A673 (cell line): ENCODE measurements at regions not wholly inside any gene's neighbourhood (a gene's known extent, or its start where the extent isn't known, plus 50 kb on each side); places are given as distances from the start of the nearest gene placed in this dataset.

Experiments
- BruUV-seq: library from RNA; stranded (reverse); fragments of 400-500 nt; replicated peaks from 2 replicates; lab custom pipeline; 2021; lab: Mats Ljungman, UMichigan
- CTCF ChIA-PET: fragments of 300-600 bp; sonication (Branson Sonifier 250); formaldehyde crosslinking; loops from one replicate; lab custom pipeline; 2022; ENCODE audit warnings: antibody characterized with exemption; lab: Charles Lee
- POLR2A ChIA-PET: fragments of 300-600 bp; sonication (Branson Sonifier 250); formaldehyde crosslinking; loops from one replicate; lab custom pipeline; 2022; ENCODE audit warnings: antibody characterized with exemption; ENCODE audit not compliant: low non-redundant PET; lab: Charles Lee
- DNase-seq: peaks from one replicate; pipeline ENCODE4 v3.0.0-alpha.2; 2015; ENCODE audit warnings: low spot score
- H3K27ac ChIP-seq: fragments of 200-600 bp; sonication (generic); 2 replicates; pipeline ENCODE4 v1.5.1; 2016; ENCODE audit warnings: mixed run types, low read depth, mild to moderate bottlenecking, mixed read lengths, antibody characterized with exemption, low read length; ENCODE audit not compliant: poor library complexity, severe bottlenecking
- H3K27me3 ChIP-seq: fragments of 200-600 bp; sonication (generic); replicated peaks from 2 replicates; pipeline ENCODE4 v1.6.1; 2017; ENCODE audit warnings: mixed run types, low read depth, mild to moderate bottlenecking, mixed read lengths, antibody characterized with exemption, low read length; ENCODE audit not compliant: insufficient read depth, poor library complexity
- H3K36me3 ChIP-seq: fragments of 200-600 bp; sonication (generic); 2 replicates; pipeline ENCODE4 v1.6.1; 2016; ENCODE audit warnings: mixed run types, mild to moderate bottlenecking, mixed read lengths, antibody characterized with exemption, low read length; ENCODE audit not compliant: insufficient read depth, poor library complexity, severe bottlenecking
- H3K4me1 ChIP-seq: fragments of 200-600 bp; sonication (generic); 2 replicates; pipeline ENCODE4 v1.6.1; 2017; ENCODE audit warnings: mixed run types, mild to moderate bottlenecking, mixed read lengths, antibody characterized with exemption, low read length; ENCODE audit not compliant: insufficient read depth, poor library complexity, severe bottlenecking
- H3K4me3 ChIP-seq: fragments of 200-600 bp; sonication (generic); 2 replicates; pipeline ENCODE4 v1.5.1; 2016; ENCODE audit warnings: low read depth, mixed run types, mild to moderate bottlenecking, mixed read lengths, low read length; ENCODE audit not compliant: poor library complexity, severe bottlenecking
- H3K9me3 ChIP-seq: fragments of 200-600 bp; sonication (generic); 2 replicates; pipeline ENCODE4 v1.6.1; 2016; ENCODE audit warnings: mixed run types, low read depth, mild to moderate bottlenecking, mixed read lengths, antibody characterized with exemption, low read length; ENCODE audit not compliant: poor library complexity, severe bottlenecking
- EZH2 ChIP-seq: fragments of 200-600 bp; sonication (generic); IDR thresholded peaks from 2 replicates; pipeline ENCODE4 v1.6.1; 2017; ENCODE audit warnings: borderline replicate concordance, low read depth, mild to moderate bottlenecking, mixed read lengths, antibody characterized with exemption, low read length; ENCODE audit not compliant: poor library complexity, severe bottlenecking
- intact Hi-C: fragments of 100-400 bp; cut with micrococcal nuclease; formaldehyde crosslinking; loops from one replicate; pipeline ENCODE4 v1.10.0; 2022; ENCODE audit not compliant: unreplicated experiment
- TF ChIP-seq, protein P1 (sequence below): fragments of 300-800, 200-600 bp; sonication (generic); conservative IDR thresholded peaks from 2 replicates; pipeline ENCODE4 v1.5.1; 2017; ENCODE audit warnings: low read depth, mild to moderate bottlenecking, antibody characterized with exemption, low read length, moderate library complexity, mixed read lengths

DNA sequence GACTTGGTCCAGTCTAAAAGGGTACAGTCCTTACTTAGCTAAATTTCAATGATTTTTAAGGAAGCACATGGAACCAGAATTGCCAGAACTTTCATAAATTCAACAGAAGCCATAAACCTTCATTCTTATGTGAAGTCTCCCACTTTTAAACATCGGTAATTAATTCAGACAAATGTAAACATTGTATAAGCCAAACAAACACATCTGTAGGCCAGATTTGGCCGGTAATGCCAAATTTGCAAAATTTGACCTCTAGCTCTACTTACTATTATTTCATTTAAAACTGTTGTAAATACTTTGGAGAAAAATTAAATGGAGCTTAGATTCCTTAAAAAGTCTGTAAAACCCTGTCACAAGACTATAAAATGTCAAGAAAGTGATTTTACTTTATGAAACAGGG, 83.2 kb upstream of the GALNT5 start:
- peak overlapping the region; percentile 75 for H3K27ac ChIP-seq
- peaks cover 19% of the 10 kb centered on the region for H3K4me1 ChIP-seq
- no peaks in the 10 kb centered on the region for H3K36me3 ChIP-seq
- no peak for DNase-seq
- H3K27me3 ChIP-seq, result no peaks in the 10 kb centered on the region
- CTCF ChIA-PET, result no interaction called here
- TF ChIP-seq, protein P1, sequence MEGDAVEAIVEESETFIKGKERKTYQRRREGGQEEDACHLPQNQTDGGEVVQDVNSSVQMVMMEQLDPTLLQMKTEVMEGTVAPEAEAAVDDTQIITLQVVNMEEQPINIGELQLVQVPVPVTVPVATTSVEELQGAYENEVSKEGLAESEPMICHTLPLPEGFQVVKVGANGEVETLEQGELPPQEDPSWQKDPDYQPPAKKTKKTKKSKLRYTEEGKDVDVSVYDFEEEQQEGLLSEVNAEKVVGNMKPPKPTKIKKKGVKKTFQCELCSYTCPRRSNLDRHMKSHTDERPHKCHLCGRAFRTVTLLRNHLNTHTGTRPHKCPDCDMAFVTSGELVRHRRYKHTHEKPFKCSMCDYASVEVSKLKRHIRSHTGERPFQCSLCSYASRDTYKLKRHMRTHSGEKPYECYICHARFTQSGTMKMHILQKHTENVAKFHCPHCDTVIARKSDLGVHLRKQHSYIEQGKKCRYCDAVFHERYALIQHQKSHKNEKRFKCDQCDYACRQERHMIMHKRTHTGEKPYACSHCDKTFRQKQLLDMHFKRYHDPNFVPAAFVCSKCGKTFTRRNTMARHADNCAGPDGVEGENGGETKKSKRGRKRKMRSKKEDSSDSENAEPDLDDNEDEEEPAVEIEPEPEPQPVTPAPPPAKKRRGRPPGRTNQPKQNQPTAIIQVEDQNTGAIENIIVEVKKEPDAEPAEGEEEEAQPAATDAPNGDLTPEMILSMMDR, result no peak
- no peak for TF ChIP-seq EZH2
- POLR2A ChIA-PET, result interaction anchor here (0.7 kb wide), 1 partner anchor 10 kb away, joined by 7 read pairs; no protein-coding TSS in a partner anchor
- no peaks in the 10 kb centered on the region for H3K9me3 ChIP-seq
- intact Hi-C loops, result no loop called here
- no TSS peak for BruUV-seq
- H3K4me3 ChIP-seq, result no peak overlapping the region

DNA sequence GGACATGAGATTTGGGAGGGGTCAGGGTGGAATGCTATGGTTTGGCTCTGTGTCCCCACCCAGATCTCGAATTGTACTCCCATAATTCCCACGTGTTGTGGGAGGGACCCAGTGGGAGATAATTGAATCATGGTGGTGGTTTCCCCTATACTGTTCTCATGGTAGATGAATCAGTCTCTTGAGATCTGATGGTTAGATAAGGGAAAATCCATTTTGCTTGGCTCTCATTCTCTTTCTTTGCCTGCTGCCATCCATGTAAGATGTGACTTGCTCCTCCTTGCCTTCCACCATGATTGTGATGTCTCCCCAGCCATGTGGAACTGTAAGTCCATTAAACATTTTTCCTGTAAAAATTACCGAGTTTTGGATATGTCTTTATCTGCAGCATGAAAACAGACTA, 80.9 kb upstream of the GALNT5 start:
- TF ChIP-seq, protein P1, result no peak
- no peak for TF ChIP-seq EZH2
- intact Hi-C loops, result no loop called here
- no peaks in the 10 kb centered on the region for H3K27me3 ChIP-seq
- ChIA-PET CTCF (no interaction called here), POLR2A (no interaction called here)
- H3K9me3 ChIP-seq, result no peaks in the 10 kb centered on the region
- no peak overlapping the region for H3K27ac ChIP-seq
- peaks cover 27% of the 10 kb centered on the region for H3K4me1 ChIP-seq
- no peaks in the 10 kb centered on the region for H3K36me3 ChIP-seq
- no TSS peak for BruUV-seq
- no peak for DNase-seq
- H3K4me3 ChIP-seq, result no peak overlapping the region

DNA sequence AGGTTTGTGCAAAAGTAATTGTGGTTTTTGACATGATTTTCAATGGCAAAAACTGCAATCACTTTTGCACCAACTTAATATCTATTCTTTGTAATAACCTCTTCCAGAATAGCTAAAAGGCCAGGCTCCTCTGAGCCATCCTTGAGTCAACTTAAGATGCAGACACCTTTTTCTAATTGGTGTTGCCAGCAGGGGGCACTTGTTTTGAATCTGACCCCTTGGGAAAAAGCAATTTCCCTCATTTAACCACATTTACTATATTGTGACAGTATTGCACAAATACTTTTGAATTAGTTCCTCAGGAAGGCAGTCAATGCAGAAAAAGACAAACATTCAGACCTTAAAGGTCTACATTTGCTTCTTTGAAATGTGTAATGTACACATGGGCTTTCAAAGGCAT, 78.6 kb upstream of the GALNT5 start:
- CTCF ChIA-PET, result no interaction called here
- no peak for DNase-seq
- POLR2A ChIA-PET, result no interaction called here

More for the DNA sequence above, 78.6 kb upstream of the GALNT5 start:
- no TSS peak for BruUV-seq
- intact Hi-C loops, result no loop called here
- Histone ChIP-seq H3K4me3 (no peak overlapping the region), H3K27ac (no peak overlapping the region), H3K27me3 (no peaks in the 10 kb centered on the region), H3K4me1 (peaks cover 37% of the 10 kb centered on the region), H3K36me3 (no peaks in the 10 kb centered on the region), H3K9me3 (no peaks in the 10 kb centered on the region)
- TF ChIP-seq EZH2, result no peak
- TF ChIP-seq, protein P1, result peak; percentile 35; the same call in 1 of the 2 replicates
